ENCODE measurements at regions not wholly inside any gene's neighbourhood (a gene's known extent, or its start where the extent isn't known, plus 50 kb on each side); places are given as distances from the start of the nearest gene placed in this dataset.
A peak's percentile ranks its signal among the peaks of the same experiment; 100 is the strongest.

DNA sequence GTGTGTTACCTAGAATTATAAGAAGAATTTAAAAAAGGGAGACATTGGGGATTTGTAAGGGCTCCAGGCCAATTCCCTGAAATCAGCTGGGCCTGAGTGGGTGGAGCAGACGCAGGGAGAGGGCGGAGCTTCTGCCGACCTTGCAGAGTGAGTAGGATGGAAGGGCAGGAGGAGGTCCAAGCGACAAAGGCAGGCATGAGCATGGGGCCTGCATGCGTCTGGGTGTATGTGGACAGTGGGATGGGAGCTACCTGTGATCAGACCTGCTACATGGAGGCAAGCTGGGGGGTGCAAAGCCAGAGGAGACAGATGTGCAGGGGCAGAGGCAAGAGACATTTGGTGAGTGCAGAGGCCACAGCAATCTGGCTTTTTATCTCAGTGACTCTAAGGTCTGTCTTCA, 105.3 kb upstream of the OLIG2 start:
- H3K4me1 ChIP-seq (ENCODE audit: insufficient read depth, low read length, severe bottlenecking), result no peaks in the 10 kb centered on the region

DNA sequence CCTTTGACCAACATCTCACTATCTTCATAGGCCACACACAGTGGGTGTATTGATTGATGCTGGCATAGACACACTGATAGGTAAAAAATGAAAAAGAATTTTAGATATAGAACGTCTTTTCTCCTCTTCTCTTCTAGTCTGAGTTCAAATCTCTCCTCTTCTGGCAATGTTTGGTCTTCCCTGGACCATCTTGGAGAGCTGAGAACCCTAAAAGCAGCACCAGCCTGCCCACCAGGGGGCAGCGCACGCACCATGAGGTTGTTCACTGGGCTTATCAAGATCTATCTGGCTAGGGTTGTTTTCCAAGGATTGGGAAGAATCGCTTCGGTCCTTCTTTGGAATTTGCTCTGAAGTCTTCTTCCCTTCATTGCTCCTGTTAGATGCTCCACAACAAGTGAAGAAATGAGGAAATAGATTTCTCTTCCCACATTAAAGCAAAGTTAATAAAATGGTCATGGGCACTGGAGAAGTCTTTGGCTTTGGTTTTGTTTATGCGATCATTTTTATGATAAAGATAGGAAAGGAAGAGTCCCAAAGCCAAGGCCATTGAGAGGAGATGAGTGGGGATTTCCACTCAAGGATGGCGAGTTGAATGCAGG, 104.0 kb upstream of the OLIG2 start:
- H3K9ac ChIP-seq (ENCODE audit: low read length), result no peak overlapping the region
- H3K4me2 ChIP-seq (ENCODE audit: low read length), result no peak overlapping the region
- H3K4me1 ChIP-seq (ENCODE audit: insufficient read depth, low read length, severe bottlenecking), result no peaks in the 10 kb centered on the region
- peaks cover 7% of the 10 kb centered on the region; the same call in 1 of the 2 replicates for H3K9me3 ChIP-seq (ENCODE audit: low read length)
- H4K20me1 ChIP-seq (ENCODE audit: insufficient read depth, low read length), result no peaks in the 10 kb centered on the region
- no peaks in the 10 kb centered on the region for H3F3A ChIP-seq (ENCODE audit: insufficient read depth, low read length)
- no peak overlapping the region for H3K27ac ChIP-seq (ENCODE audit: low read depth, low read length, poor library complexity, severe bottlenecking)
- no peaks in the 10 kb centered on the region for H3K9me2 ChIP-seq (ENCODE audit: low read depth, low read length)
- H3K4me3 ChIP-seq (ENCODE audit: low read depth, low read length, poor library complexity, severe bottlenecking), result no peak overlapping the region
- H3K79me2 ChIP-seq (ENCODE audit: insufficient read depth, low read length), result no peaks in the 10 kb centered on the region
- no peak overlapping the region for H2AFZ ChIP-seq (ENCODE audit: low read length)
- no peaks in the 10 kb centered on the region for H3K36me3 ChIP-seq (ENCODE audit: insufficient read depth, low read length)
- TF ChIP-seq CTCF (IDR thresholded peaks at IDR 0.05; ENCODE audit: low read length), result peak; percentile 74
- no peak for TF ChIP-seq EZH2 (IDR thresholded peaks at IDR 0.05; ENCODE audit: borderline replicate concordance, low read length)
- H3K27me3 ChIP-seq (ENCODE audit: insufficient read depth, low read length), result no peaks in the 10 kb centered on the region; the same call in 1 of the 2 replicates

More for the DNA sequence above, 105.3 kb upstream of the OLIG2 start:
- H3K27ac ChIP-seq (ENCODE audit: low read depth, low read length, poor library complexity, severe bottlenecking), result no peak overlapping the region
- H3K4me2 ChIP-seq (ENCODE audit: low read length), result no peak overlapping the region
- H3K9me3 ChIP-seq (ENCODE audit: low read length), result peaks cover 7% of the 10 kb centered on the region; the same call in 1 of the 2 replicates
- H3K4me3 ChIP-seq (ENCODE audit: low read depth, low read length, poor library complexity, severe bottlenecking), result no peak overlapping the region
- H3K36me3 ChIP-seq (ENCODE audit: insufficient read depth, low read length), result no peaks in the 10 kb centered on the region
- no peaks in the 10 kb centered on the region for H4K20me1 ChIP-seq (ENCODE audit: insufficient read depth, low read length)
- H2AFZ ChIP-seq (ENCODE audit: low read length), result no peak overlapping the region
- no peaks in the 10 kb centered on the region for H3F3A ChIP-seq (ENCODE audit: insufficient read depth, low read length)
- H3K9me2 ChIP-seq (ENCODE audit: low read depth, low read length), result no peaks in the 10 kb centered on the region
- no peak for TF ChIP-seq CTCF (IDR thresholded peaks at IDR 0.05; ENCODE audit: low read length)
- no peak for TF ChIP-seq EZH2 (IDR thresholded peaks at IDR 0.05; ENCODE audit: borderline replicate concordance, low read length)
- H3K9ac ChIP-seq (ENCODE audit: low read length), result no peak overlapping the region
- H3K27me3 ChIP-seq (ENCODE audit: insufficient read depth, low read length), result no peaks in the 10 kb centered on the region; the same call in 1 of the 2 replicates
- no peaks in the 10 kb centered on the region for H3K79me2 ChIP-seq (ENCODE audit: insufficient read depth, low read length)

- Histone ChIP-seq H3K9me3 (ENCODE audit: low read length) (peaks cover 7% of the 10 kb centered on the region; the same call in 1 of the 2 replicates), H3K4me2 (ENCODE audit: low read length) (no peak overlapping the region)
These were observed 100.6 kb upstream of the OLIG2 start for GRCh38 chr21:32925098-32925497.

More at GRCh38 chr21:32925098-32925497, 100.6 kb upstream of the OLIG2 start:
- no peaks in the 10 kb centered on the region; the same call in 1 of the 2 replicates for H3K27me3 ChIP-seq (ENCODE audit: insufficient read depth, low read length)
- H2AFZ ChIP-seq (ENCODE audit: low read length), result no peak overlapping the region
- no peak overlapping the region for H3K9ac ChIP-seq (ENCODE audit: low read length)
- no peaks in the 10 kb centered on the region for H3K9me2 ChIP-seq (ENCODE audit: low read depth, low read length)
- H4K20me1 ChIP-seq (ENCODE audit: insufficient read depth, low read length), result no peaks in the 10 kb centered on the region
- no peak overlapping the region for H3K27ac ChIP-seq (ENCODE audit: low read depth, low read length, poor library complexity, severe bottlenecking)
- H3K36me3 ChIP-seq (ENCODE audit: insufficient read depth, low read length), result no peaks in the 10 kb centered on the region
- no peak for TF ChIP-seq EZH2 (IDR thresholded peaks at IDR 0.05; ENCODE audit: borderline replicate concordance, low read length)
- TF ChIP-seq CTCF (IDR thresholded peaks at IDR 0.05; ENCODE audit: low read length), result no peak
- no peaks in the 10 kb centered on the region for H3K79me2 ChIP-seq (ENCODE audit: insufficient read depth, low read length)
- H3K4me1 ChIP-seq (ENCODE audit: insufficient read depth, low read length, severe bottlenecking), result no peaks in the 10 kb centered on the region
- H3K4me3 ChIP-seq (ENCODE audit: low read depth, low read length, poor library complexity, severe bottlenecking), result no peak overlapping the region
- H3F3A ChIP-seq (ENCODE audit: insufficient read depth, low read length), result no peaks in the 10 kb centered on the region

All from OCI-LY1 (cell line).